ENCODE measurements at regions not wholly inside any gene's neighbourhood (a gene's known extent, or its start where the extent isn't known, plus 50 kb on each side); places are given as distances from the start of the nearest gene placed in this dataset.

GRCh38 chr5:74136276-74136825, 504.2 kb downstream of the ENC1 start:
- H3K4me3 ChIP-seq (ENCODE audit: low read length) = no peak overlapping the region
- DNase-seq = no peak
- H3K36me3 ChIP-seq (replicated peaks; ENCODE audit: insufficient read depth, low read length) = no peaks in the 10 kb centered on the region
- no peak overlapping the region for H3K4me2 ChIP-seq (ENCODE audit: low read depth, low read length)
- H4K20me1 ChIP-seq (ENCODE audit: insufficient read depth, low read length) = no peaks in the 10 kb centered on the region
- H3K79me2 ChIP-seq (ENCODE audit: low read length) = no peaks in the 10 kb centered on the region
- H3K27ac ChIP-seq (ENCODE audit: low read length) = no peak overlapping the region
- no peak overlapping the region for H2AFZ ChIP-seq (ENCODE audit: low read length)
- no peaks in the 10 kb centered on the region for H3K9me3 ChIP-seq (replicated peaks; ENCODE audit: insufficient read depth, low read length)
- TF ChIP-seq EZH2phosphoT487 (IDR thresholded peaks at IDR 0.05; ENCODE audit: low read length) (no peak), EZH2 (optimal IDR thresholded peaks at IDR 0.05; ENCODE audit: low read depth, low read length) (no peak), CTCF (IDR thresholded peaks at IDR 0.05; ENCODE audit: low read length) (no peak)
- H3K27me3 ChIP-seq (replicated peaks; ENCODE audit: insufficient read depth, low read length) = no peaks in the 10 kb centered on the region
- H3K4me1 ChIP-seq (ENCODE audit: low read length) = no peaks in the 10 kb centered on the region
- H3K9ac ChIP-seq (ENCODE audit: low read length) = no peak overlapping the region
- H3F3A ChIP-seq (ENCODE audit: insufficient read depth, low read length) = no peaks in the 10 kb centered on the region
- no peaks in the 10 kb centered on the region; the same call in 1 of the 2 replicates for H3K9me2 ChIP-seq (replicated peaks; ENCODE audit: insufficient read depth, low read length)

- Histone ChIP-seq H3K9me3 (replicated peaks; ENCODE audit: insufficient read depth, low read length) (no peaks in the 10 kb centered on the region), H3K4me3 (ENCODE audit: low read length) (no peak overlapping the region), H3K27me3 (replicated peaks; ENCODE audit: insufficient read depth, low read length) (no peaks in the 10 kb centered on the region), H2AFZ (ENCODE audit: low read length) (no peak overlapping the region), H3K79me2 (ENCODE audit: low read length) (no peaks in the 10 kb centered on the region), H3K9ac (ENCODE audit: low read length) (no peak overlapping the region), H3K27ac (ENCODE audit: low read length) (no peak overlapping the region), H3K36me3 (replicated peaks; ENCODE audit: insufficient read depth, low read length) (no peaks in the 10 kb centered on the region), H4K20me1 (ENCODE audit: insufficient read depth, low read length) (no peaks in the 10 kb centered on the region), H3F3A (ENCODE audit: insufficient read depth, low read length) (no peaks in the 10 kb centered on the region), H3K9me2 (replicated peaks; ENCODE audit: insufficient read depth, low read length) (no peaks in the 10 kb centered on the region; the same call in 1 of the 2 replicates), H3K4me1 (ENCODE audit: low read length) (no peaks in the 10 kb centered on the region), H3K4me2 (ENCODE audit: low read depth, low read length) (no peak overlapping the region)
- no peak for DNase-seq
- TF ChIP-seq CTCF (IDR thresholded peaks at IDR 0.05; ENCODE audit: low read length) (no peak), EZH2 (optimal IDR thresholded peaks at IDR 0.05; ENCODE audit: low read depth, low read length) (no peak), EZH2phosphoT487 (IDR thresholded peaks at IDR 0.05; ENCODE audit: low read length) (no peak)
Measured at GRCh38 chr5:74135033-74135432, 505.5 kb downstream of the ENC1 start.

DNA sequence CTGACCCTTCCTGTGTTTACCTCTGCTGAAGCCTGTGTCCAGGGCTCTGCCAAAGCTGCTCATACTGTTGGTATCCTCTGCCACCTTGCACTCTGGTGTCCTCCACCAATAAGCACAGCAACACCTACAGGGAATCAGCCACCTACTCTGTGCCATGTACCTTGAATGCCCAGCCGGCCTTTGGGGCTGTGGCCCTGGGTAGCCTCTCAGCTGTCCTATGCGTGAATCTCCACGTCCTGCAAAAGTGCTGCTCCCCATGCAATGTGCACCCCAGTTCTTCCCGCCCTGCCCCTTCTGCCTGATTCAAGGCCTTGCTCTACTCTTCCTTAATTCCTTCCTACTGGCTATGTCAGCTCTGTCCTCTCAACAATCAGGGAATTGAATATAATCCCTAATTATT, 506.5 kb downstream of the ARHGEF28 start:
- Histone ChIP-seq H3K27ac (ENCODE audit: low read length) (no peak overlapping the region), H4K20me1 (ENCODE audit: insufficient read depth, low read length) (no peaks in the 10 kb centered on the region), H3K4me2 (ENCODE audit: low read depth, low read length) (no peak overlapping the region), H3K79me2 (ENCODE audit: low read length) (no peaks in the 10 kb centered on the region), H3K9ac (ENCODE audit: low read length) (no peak overlapping the region), H3K9me2 (replicated peaks; ENCODE audit: insufficient read depth, low read length) (no peaks in the 10 kb centered on the region; the same call in 1 of the 2 replicates), H3K4me1 (ENCODE audit: low read length) (no peaks in the 10 kb centered on the region), H3K36me3 (replicated peaks; ENCODE audit: insufficient read depth, low read length) (no peaks in the 10 kb centered on the region), H3K9me3 (replicated peaks; ENCODE audit: insufficient read depth, low read length) (no peaks in the 10 kb centered on the region), H2AFZ (ENCODE audit: low read length) (no peak overlapping the region), H3K4me3 (ENCODE audit: low read length) (no peak overlapping the region), H3K27me3 (replicated peaks; ENCODE audit: insufficient read depth, low read length) (no peaks in the 10 kb centered on the region), H3F3A (ENCODE audit: insufficient read depth, low read length) (no peaks in the 10 kb centered on the region)
- TF ChIP-seq EZH2phosphoT487 (IDR thresholded peaks at IDR 0.05; ENCODE audit: low read length) = no peak
- TF ChIP-seq CTCF (IDR thresholded peaks at IDR 0.05; ENCODE audit: low read length) = no peak
- no peak for TF ChIP-seq EZH2 (optimal IDR thresholded peaks at IDR 0.05; ENCODE audit: low read depth, low read length)
- no peak for DNase-seq
